ENCODE measurements at regions not wholly inside any gene's neighbourhood (a gene's known extent, or its start where the extent isn't known, plus 50 kb on each side); places are given as distances from the start of the nearest gene placed in this dataset.

DNA sequence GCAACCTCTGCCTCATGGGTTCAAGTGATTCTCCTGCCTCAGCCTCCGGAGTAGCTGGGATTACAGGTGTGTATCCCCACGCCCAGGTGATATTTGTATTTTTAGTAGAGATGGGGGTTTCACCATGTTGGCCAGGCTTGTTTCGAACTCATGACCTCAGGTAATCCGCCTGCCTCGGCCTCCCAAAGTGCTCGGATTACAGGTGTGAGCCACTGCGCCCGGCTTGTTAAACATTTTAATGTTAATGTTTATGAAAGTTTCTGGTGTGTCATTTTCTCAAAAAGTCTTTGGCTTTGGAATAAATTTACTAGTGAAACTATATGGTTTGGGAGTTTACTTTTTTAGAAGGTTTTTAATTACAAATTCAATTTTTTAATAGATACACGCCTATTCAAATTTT, 698.8 kb downstream of the MECOM start:
- Mint-ChIP-seq H3K36me3 (no peaks in the 10 kb centered on the region), H3K4me1 (peaks cover 12% of the 10 kb centered on the region), H3K27me3 (ENCODE audit: low read depth) (no peaks in the 10 kb centered on the region), H3K27ac (no peak overlapping the region), H3K4me3 (no peak overlapping the region), H3K9me3 (peaks cover 6% of the 10 kb centered on the region; the same call in 1 of the 2 replicates)
- TF ChIP-seq ZNF396 (CRISPR knock-in tag; IDR thresholded peaks at IDR 0.05; ENCODE audit: borderline replicate concordance) (no peak), ZNF423 (CRISPR knock-in tag; IDR thresholded peaks at IDR 0.05) (no peak), HMGA2 (CRISPR knock-in tag; IDR thresholded peaks at IDR 0.05) (no peak), NR2C2 (CRISPR knock-in tag; IDR thresholded peaks at IDR 0.05) (no peak), NFE2L1 (CRISPR knock-in tag; IDR thresholded peaks at IDR 0.05) (no peak), ZNF232 (CRISPR knock-in tag; IDR thresholded peaks at IDR 0.05) (no peak)
- TF ChIP-seq, protein P1, sequence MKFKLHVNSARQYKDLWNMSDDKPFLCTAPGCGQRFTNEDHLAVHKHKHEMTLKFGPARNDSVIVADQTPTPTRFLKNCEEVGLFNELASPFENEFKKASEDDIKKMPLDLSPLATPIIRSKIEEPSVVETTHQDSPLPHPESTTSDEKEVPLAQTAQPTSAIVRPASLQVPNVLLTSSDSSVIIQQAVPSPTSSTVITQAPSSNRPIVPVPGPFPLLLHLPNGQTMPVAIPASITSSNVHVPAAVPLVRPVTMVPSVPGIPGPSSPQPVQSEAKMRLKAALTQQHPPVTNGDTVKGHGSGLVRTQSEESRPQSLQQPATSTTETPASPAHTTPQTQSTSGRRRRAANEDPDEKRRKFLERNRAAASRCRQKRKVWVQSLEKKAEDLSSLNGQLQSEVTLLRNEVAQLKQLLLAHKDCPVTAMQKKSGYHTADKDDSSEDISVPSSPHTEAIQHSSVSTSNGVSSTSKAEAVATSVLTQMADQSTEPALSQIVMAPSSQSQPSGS (CRISPR knock-in tag; IDR thresholded peaks at IDR 0.05; ENCODE audit: borderline replicate concordance, low read depth), result no peak
- TF ChIP-seq, protein P2, sequence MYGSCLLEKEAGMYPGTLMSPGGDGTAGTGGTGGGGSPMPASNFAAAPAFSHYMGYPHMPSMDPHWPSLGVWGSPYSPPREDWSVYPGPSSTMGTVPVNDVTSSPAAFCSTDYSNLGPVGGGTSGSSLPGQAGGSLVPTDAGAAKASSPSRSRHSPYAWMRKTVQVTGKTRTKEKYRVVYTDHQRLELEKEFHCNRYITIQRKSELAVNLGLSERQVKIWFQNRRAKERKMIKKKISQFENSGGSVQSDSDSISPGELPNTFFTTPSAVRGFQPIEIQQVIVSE (CRISPR knock-in tag; IDR thresholded peaks at IDR 0.05; ENCODE audit: borderline replicate concordance), result no peak
- DNase-seq (ENCODE audit: low spot score) (no peak), ATAC-seq (no peak)
- ChIA-PET POLR2A (no interaction called here), CTCF (no interaction called here)

DNA sequence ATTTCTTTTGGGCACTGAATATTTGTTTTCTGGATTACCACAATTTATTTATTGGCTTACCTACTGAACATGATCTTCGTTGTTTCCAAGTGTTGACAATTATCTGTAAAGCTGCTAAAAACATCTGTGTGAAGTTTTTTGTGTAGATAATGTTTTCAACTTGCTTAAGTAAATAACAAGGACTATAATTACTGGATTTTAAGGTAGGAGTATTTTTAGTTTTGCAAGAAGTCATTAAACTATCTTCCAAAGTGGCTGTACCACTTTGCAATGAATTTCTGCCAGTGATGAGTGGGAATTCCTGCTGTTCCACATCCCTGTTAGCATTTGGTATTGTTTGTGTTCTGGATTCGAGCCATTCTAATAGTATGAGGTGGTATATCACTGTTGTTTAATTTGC, 702.2 kb downstream of the MECOM start:
- peaks cover 6% of the 10 kb centered on the region; the same call in 1 of the 2 replicates for H3K9me3 Mint-ChIP-seq
- TF ChIP-seq, protein P3, sequence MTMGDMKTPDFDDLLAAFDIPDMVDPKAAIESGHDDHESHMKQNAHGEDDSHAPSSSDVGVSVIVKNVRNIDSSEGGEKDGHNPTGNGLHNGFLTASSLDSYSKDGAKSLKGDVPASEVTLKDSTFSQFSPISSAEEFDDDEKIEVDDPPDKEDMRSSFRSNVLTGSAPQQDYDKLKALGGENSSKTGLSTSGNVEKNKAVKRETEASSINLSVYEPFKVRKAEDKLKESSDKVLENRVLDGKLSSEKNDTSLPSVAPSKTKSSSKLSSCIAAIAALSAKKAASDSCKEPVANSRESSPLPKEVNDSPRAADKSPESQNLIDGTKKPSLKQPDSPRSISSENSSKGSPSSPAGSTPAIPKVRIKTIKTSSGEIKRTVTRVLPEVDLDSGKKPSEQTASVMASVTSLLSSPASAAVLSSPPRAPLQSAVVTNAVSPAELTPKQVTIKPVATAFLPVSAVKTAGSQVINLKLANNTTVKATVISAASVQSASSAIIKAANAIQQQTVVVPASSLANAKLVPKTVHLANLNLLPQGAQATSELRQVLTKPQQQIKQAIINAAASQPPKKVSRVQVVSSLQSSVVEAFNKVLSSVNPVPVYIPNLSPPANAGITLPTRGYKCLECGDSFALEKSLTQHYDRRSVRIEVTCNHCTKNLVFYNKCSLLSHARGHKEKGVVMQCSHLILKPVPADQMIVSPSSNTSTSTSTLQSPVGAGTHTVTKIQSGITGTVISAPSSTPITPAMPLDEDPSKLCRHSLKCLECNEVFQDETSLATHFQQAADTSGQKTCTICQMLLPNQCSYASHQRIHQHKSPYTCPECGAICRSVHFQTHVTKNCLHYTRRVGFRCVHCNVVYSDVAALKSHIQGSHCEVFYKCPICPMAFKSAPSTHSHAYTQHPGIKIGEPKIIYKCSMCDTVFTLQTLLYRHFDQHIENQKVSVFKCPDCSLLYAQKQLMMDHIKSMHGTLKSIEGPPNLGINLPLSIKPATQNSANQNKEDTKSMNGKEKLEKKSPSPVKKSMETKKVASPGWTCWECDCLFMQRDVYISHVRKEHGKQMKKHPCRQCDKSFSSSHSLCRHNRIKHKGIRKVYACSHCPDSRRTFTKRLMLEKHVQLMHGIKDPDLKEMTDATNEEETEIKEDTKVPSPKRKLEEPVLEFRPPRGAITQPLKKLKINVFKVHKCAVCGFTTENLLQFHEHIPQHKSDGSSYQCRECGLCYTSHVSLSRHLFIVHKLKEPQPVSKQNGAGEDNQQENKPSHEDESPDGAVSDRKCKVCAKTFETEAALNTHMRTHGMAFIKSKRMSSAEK (CRISPR knock-in tag; IDR thresholded peaks at IDR 0.05; ENCODE audit: borderline replicate concordance), result no peak
- TF ChIP-seq, protein P4, sequence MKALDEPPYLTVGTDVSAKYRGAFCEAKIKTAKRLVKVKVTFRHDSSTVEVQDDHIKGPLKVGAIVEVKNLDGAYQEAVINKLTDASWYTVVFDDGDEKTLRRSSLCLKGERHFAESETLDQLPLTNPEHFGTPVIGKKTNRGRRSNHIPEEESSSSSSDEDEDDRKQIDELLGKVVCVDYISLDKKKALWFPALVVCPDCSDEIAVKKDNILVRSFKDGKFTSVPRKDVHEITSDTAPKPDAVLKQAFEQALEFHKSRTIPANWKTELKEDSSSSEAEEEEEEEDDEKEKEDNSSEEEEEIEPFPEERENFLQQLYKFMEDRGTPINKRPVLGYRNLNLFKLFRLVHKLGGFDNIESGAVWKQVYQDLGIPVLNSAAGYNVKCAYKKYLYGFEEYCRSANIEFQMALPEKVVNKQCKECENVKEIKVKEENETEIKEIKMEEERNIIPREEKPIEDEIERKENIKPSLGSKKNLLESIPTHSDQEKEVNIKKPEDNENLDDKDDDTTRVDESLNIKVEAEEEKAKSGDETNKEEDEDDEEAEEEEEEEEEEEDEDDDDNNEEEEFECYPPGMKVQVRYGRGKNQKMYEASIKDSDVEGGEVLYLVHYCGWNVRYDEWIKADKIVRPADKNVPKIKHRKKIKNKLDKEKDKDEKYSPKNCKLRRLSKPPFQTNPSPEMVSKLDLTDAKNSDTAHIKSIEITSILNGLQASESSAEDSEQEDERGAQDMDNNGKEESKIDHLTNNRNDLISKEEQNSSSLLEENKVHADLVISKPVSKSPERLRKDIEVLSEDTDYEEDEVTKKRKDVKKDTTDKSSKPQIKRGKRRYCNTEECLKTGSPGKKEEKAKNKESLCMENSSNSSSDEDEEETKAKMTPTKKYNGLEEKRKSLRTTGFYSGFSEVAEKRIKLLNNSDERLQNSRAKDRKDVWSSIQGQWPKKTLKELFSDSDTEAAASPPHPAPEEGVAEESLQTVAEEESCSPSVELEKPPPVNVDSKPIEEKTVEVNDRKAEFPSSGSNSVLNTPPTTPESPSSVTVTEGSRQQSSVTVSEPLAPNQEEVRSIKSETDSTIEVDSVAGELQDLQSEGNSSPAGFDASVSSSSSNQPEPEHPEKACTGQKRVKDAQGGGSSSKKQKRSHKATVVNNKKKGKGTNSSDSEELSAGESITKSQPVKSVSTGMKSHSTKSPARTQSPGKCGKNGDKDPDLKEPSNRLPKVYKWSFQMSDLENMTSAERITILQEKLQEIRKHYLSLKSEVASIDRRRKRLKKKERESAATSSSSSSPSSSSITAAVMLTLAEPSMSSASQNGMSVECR (CRISPR knock-in tag; IDR thresholded peaks at IDR 0.05; ENCODE audit: borderline replicate concordance), result no peak
- TF ChIP-seq RELA (CRISPR knock-in tag; IDR thresholded peaks at IDR 0.05; ENCODE audit: borderline replicate concordance) (no peak), CREB1 (CRISPR knock-in tag; IDR thresholded peaks at IDR 0.05) (no peak), MXD4 (CRISPR knock-in tag; IDR thresholded peaks at IDR 0.05; ENCODE audit: borderline replicate concordance) (no peak), FOXK1 (CRISPR knock-in tag; IDR thresholded peaks at IDR 0.05) (no peak), ETV6 (CRISPR knock-in tag; IDR thresholded peaks at IDR 0.05) (no peak), GTF2I (CRISPR knock-in tag; conservative IDR thresholded peaks at IDR 0.05) (no peak), ZNF416 (CRISPR knock-in tag; IDR thresholded peaks at IDR 0.05) (no peak), ATF1 (CRISPR knock-in tag; IDR thresholded peaks at IDR 0.05) (no peak), TP53 (CRISPR knock-in tag; IDR thresholded peaks at IDR 0.05) (no peak), ZNF219 (CRISPR knock-in tag; IDR thresholded peaks at IDR 0.05; ENCODE audit: borderline replicate concordance) (no peak), NFATC4 (CRISPR knock-in tag; IDR thresholded peaks at IDR 0.05) (no peak), NR3C1 (CRISPR knock-in tag; conservative IDR thresholded peaks at IDR 0.05; ENCODE audit: low read depth) (no peak)
- TF ChIP-seq, protein P5, sequence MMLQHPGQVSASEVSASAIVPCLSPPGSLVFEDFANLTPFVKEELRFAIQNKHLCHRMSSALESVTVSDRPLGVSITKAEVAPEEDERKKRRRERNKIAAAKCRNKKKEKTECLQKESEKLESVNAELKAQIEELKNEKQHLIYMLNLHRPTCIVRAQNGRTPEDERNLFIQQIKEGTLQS (CRISPR knock-in tag; conservative IDR thresholded peaks at IDR 0.05), result no peak
- TF ChIP-seq, protein P6, sequence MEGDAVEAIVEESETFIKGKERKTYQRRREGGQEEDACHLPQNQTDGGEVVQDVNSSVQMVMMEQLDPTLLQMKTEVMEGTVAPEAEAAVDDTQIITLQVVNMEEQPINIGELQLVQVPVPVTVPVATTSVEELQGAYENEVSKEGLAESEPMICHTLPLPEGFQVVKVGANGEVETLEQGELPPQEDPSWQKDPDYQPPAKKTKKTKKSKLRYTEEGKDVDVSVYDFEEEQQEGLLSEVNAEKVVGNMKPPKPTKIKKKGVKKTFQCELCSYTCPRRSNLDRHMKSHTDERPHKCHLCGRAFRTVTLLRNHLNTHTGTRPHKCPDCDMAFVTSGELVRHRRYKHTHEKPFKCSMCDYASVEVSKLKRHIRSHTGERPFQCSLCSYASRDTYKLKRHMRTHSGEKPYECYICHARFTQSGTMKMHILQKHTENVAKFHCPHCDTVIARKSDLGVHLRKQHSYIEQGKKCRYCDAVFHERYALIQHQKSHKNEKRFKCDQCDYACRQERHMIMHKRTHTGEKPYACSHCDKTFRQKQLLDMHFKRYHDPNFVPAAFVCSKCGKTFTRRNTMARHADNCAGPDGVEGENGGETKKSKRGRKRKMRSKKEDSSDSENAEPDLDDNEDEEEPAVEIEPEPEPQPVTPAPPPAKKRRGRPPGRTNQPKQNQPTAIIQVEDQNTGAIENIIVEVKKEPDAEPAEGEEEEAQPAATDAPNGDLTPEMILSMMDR (IDR thresholded peaks at IDR 0.05), result no peak

More for the DNA sequence above, 702.2 kb downstream of the MECOM start:
- H3K4me3 Mint-ChIP-seq, result no peak overlapping the region
- no peaks in the 10 kb centered on the region for H3K27me3 Mint-ChIP-seq (ENCODE audit: low read depth)
- no peaks in the 10 kb centered on the region for H3K36me3 Mint-ChIP-seq
- CTCF ChIA-PET, result interaction anchor here (0.7 kb wide), 1 partner anchor 9 kb away, joined by 3 read pairs; no protein-coding TSS in a partner anchor
- H3K27ac Mint-ChIP-seq, result no peak overlapping the region
- ATAC-seq (no peak), DNase-seq (ENCODE audit: low spot score) (no peak)
- POLR2A ChIA-PET, result no interaction called here
- peaks cover 16% of the 10 kb centered on the region for H3K4me1 Mint-ChIP-seq
